Body of pancreas (tissue), 4 donors: ENCODE measurements at regions not wholly inside any gene's neighbourhood (a gene's known extent, or its start where the extent isn't known, plus 50 kb on each side); places are given as distances from the start of the nearest gene placed in this dataset.

Experiments
- CTCF ChIP-seq, 7 experiments: fragments of 450-650 bp in 4 of 7; fragments of 200-600 bp in 3 of 7; sonication (generic) in 3 of 7; IDR thresholded peaks; one replicate each; pipeline ENCODE4 v1.5.1; 2016 to 2019; ENCODE audit warnings: antibody characterized with exemption in 7 of 7
- POLR2A ChIP-seq, 3 donors: fragments of 450-650 bp; IDR thresholded peaks; one replicate each; pipeline ENCODE4 v1.6.1; 2016; ENCODE audit warnings: antibody characterized with exemption in 3 of 3, mild to moderate bottlenecking in 2 of 3

- TF ChIP-seq CTCF (IDR thresholded peaks at IDR 0.05) (no peak), POLR2A (IDR thresholded peaks at IDR 0.05) (no peak)
Observed at GRCh38 chr3:86782866-86783265, 208.1 kb downstream of the VGLL3 start.
